ENCODE measurements at regions not wholly inside any gene's neighbourhood (a gene's known extent, or its start where the extent isn't known, plus 50 kb on each side); places are given as distances from the start of the nearest gene placed in this dataset.
"Not testable (repeated sequence)": the region's sequence is repeated elsewhere in the genome, so short reads cannot be mapped to it uniquely, and the experiment has no call there.

GRCh38 chr15:91413142-91413541, 313.1 kb downstream of the SV2B start:
- DNase-seq (ENCODE audit: low read depth in 4 of 4, low spot score in 3 of 4), result no peak

GRCh38 chr15:91414124-91414523, 314.1 kb downstream of the SV2B start:
- no peak for DNase-seq (ENCODE audit: low read depth in 4 of 4, low spot score in 3 of 4)

GRCh38 chr15:91415258-91415657, 315.2 kb downstream of the SV2B start:
- DNase-seq (ENCODE audit: low read depth in 4 of 4, low spot score in 3 of 4), result not testable (repeated sequence)

- no peak for DNase-seq (ENCODE audit: low read depth in 4 of 4, low spot score in 3 of 4)
These were observed 320.6 kb downstream of the SV2B start for GRCh38 chr15:91420689-91421088.

- no peak for DNase-seq (ENCODE audit: low read depth in 4 of 4, low spot score in 3 of 4)
These were observed 322.7 kb downstream of the SV2B start for GRCh38 chr15:91422797-91423196.

- DNase-seq (ENCODE audit: low read depth in 4 of 4, low spot score in 3 of 4), result no peak
These were observed 323.9 kb downstream of the SV2B start for GRCh38 chr15:91424001-91424400.

GRCh38 chr15:91426412-91426811, 326.4 kb downstream of the SV2B start:
- no peak for DNase-seq (ENCODE audit: low read depth in 4 of 4, low spot score in 3 of 4)

GRCh38 chr15:91429973-91430372, 329.9 kb downstream of the SV2B start:
- no peak for DNase-seq (ENCODE audit: low read depth in 4 of 4, low spot score in 3 of 4)

GRCh38 chr15:91431041-91431715, 331.1 kb downstream of the SV2B start:
- DNase-seq (ENCODE audit: low read depth in 4 of 4, low spot score in 3 of 4), result no peak

GRCh38 chr15:91435113-91435512, 335.1 kb downstream of the SV2B start:
- DNase-seq (ENCODE audit: low read depth in 4 of 4, low spot score in 3 of 4), result no peak

GRCh38 chr15:91444656-91445055, 344.6 kb downstream of the SV2B start:
- no peak for DNase-seq (ENCODE audit: low read depth in 4 of 4, low spot score in 3 of 4)

- no peak for DNase-seq (ENCODE audit: low read depth in 4 of 4, low spot score in 3 of 4)
These were observed 345.7 kb downstream of the SV2B start for GRCh38 chr15:91445695-91446228.

- no peak for DNase-seq (ENCODE audit: low read depth in 4 of 4, low spot score in 3 of 4)
These were observed 348.1 kb downstream of the SV2B start for GRCh38 chr15:91447991-91448644.

GRCh38 chr15:91453376-91453775, 353.3 kb downstream of the SV2B start:
- DNase-seq (ENCODE audit: low read depth in 4 of 4, low spot score in 3 of 4), result not testable (repeated sequence)

- no peak for DNase-seq (ENCODE audit: low read depth in 4 of 4, low spot score in 3 of 4)
These were observed 356.2 kb downstream of the SV2B start for GRCh38 chr15:91456251-91456718.

- DNase-seq (ENCODE audit: low read depth in 4 of 4, low spot score in 3 of 4), result no peak
These were observed 356.9 kb downstream of the SV2B start for GRCh38 chr15:91456921-91457320.

GRCh38 chr15:91461377-91461776, 361.3 kb downstream of the SV2B start:
- DNase-seq (ENCODE audit: low read depth in 4 of 4, low spot score in 3 of 4), result no peak

GRCh38 chr15:91465086-91465485, 365.0 kb downstream of the SV2B start:
- no peak for DNase-seq (ENCODE audit: low read depth in 4 of 4, low spot score in 3 of 4)

- peak; percentile 5 to 56 (median 48) for DNase-seq (ENCODE audit: low read depth in 4 of 4, low spot score in 3 of 4)
These were observed 365.6 kb downstream of the SV2B start for GRCh38 chr15:91465696-91466095.

GRCh38 chr15:91468871-91469580, 369.0 kb downstream of the SV2B start:
- DNase-seq (ENCODE audit: low read depth in 4 of 4, low spot score in 3 of 4), result no peak

Measured in right renal pelvis (tissue), 4 donors.